ENCODE measurements at regions not wholly inside any gene's neighbourhood (a gene's known extent, or its start where the extent isn't known, plus 50 kb on each side); places are given as distances from the start of the nearest gene placed in this dataset.

- no peak for DNase-seq
- WGBS, 2 donors, result 73 to 84% methylated on average over 2 of the region's 2 CpGs
Observed at GRCh38 chr5:6180231-6180872, 198.0 kb downstream of the MED10 start.

GRCh38 chr5:6178846-6179532 is 199.4 kb downstream of the MED10 start:
- TF ChIP-seq CTCF (IDR thresholded peaks at IDR 0.05) (no peak), POLR2AphosphoS5 (IDR thresholded peaks at IDR 0.05) (no peak), POLR2A (IDR thresholded peaks at IDR 0.05) (no peak)
- DNase-seq, result no peak
- WGBS, 2 donors, result 91 to 95% methylated on average over 2 of the region's 2 CpGs
- Histone ChIP-seq H3K36me3 (no peaks in the 10 kb centered on the region), H3K4me3 (no peak overlapping the region), H3K4me1 (peaks cover 0 to 10% (median 3%) of the 10 kb centered on the region in 4 donors), H3K27me3 (no peaks in the 10 kb centered on the region), H3K9me3 (no peaks in the 10 kb centered on the region), H3K27ac (no peak overlapping the region)
- intact Hi-C loops (cut with DNase I), result no loop called here

More at GRCh38 chr5:6180231-6180872, 198.0 kb downstream of the MED10 start:
- peaks cover 0 to 10% (median 3%) of the 10 kb centered on the region in 4 donors for H3K4me1 ChIP-seq
- no peak overlapping the region for H3K4me3 ChIP-seq
- no peaks in the 10 kb centered on the region for H3K9me3 ChIP-seq
- TF ChIP-seq POLR2AphosphoS5 (IDR thresholded peaks at IDR 0.05), result no peak
- no peak for TF ChIP-seq EP300 (IDR thresholded peaks at IDR 0.05)
- TF ChIP-seq CTCF (IDR thresholded peaks at IDR 0.05), result no peak
- no peak for TF ChIP-seq POLR2A (IDR thresholded peaks at IDR 0.05)
- no peaks in the 10 kb centered on the region for H3K36me3 ChIP-seq
- no peaks in the 10 kb centered on the region for H3K27me3 ChIP-seq
- intact Hi-C loops (cut with DNase I), result no loop called here
- H3K27ac ChIP-seq, result no peak overlapping the region

- Histone ChIP-seq H3K27me3 (no peaks in the 10 kb centered on the region), H3K4me1 (peaks cover 0 to 10% (median 3%) of the 10 kb centered on the region in 4 donors), H3K36me3 (no peaks in the 10 kb centered on the region), H3K4me3 (no peak overlapping the region), H3K27ac (no peak overlapping the region), H3K9me3 (no peaks in the 10 kb centered on the region)
- no peak for TF ChIP-seq POLR2A (IDR thresholded peaks at IDR 0.05)
- no peak for TF ChIP-seq CTCF (IDR thresholded peaks at IDR 0.05)
- no peak for TF ChIP-seq EP300 (IDR thresholded peaks at IDR 0.05)
- TF ChIP-seq POLR2AphosphoS5 (IDR thresholded peaks at IDR 0.05), result no peak
- DNase-seq, result no peak
- 74 to 81% methylated on average over 5 of the region's 5 CpGs for WGBS, 2 donors
- intact Hi-C loops (cut with DNase I), result no loop called here
Observed at GRCh38 chr5:6177926-6178325, 200.4 kb downstream of the MED10 start.

GRCh38 chr5:6176102-6176693 is 202.1 kb downstream of the MED10 start:
- WGBS, 2 donors, result 47 to 60% methylated on average over 5 of the region's 5 CpGs
- Histone ChIP-seq H3K4me3 (no peak overlapping the region), H3K36me3 (no peaks in the 10 kb centered on the region), H3K9me3 (no peaks in the 10 kb centered on the region), H3K27me3 (no peaks in the 10 kb centered on the region), H3K4me1 (peaks cover 0 to 10% (median 3%) of the 10 kb centered on the region in 4 donors), H3K27ac (no peak overlapping the region)
- intact Hi-C loops (cut with DNase I), result no loop called here
- no peak for TF ChIP-seq EP300 (IDR thresholded peaks at IDR 0.05)
- no peak for TF ChIP-seq POLR2AphosphoS5 (IDR thresholded peaks at IDR 0.05)
- no peak for TF ChIP-seq POLR2A (IDR thresholded peaks at IDR 0.05)
- no peak for TF ChIP-seq CTCF (IDR thresholded peaks at IDR 0.05)
- DNase-seq, result no peak

All from sigmoid colon (tissue), 6 donors.